Renal cortical epithelial cell (primary cell): ENCODE measurements at regions not wholly inside any gene's neighbourhood (a gene's known extent, or its start where the extent isn't known, plus 50 kb on each side); places are given as distances from the start of the nearest gene placed in this dataset.

ENCODE experiments used
- DNase-seq: peaks from one replicate; pipeline ENCODE4 v3.0.0-alpha.2; 2011; ENCODE audit warnings: low read depth

GRCh38 chr2:217037353-217037752, 177.5 kb upstream of the TNP1 start:
- no peak for DNase-seq

- DNase-seq, result no peak
Observed at GRCh38 chr2:217035967-217036366, 176.1 kb upstream of the TNP1 start.

GRCh38 chr2:217033186-217033585, 173.3 kb upstream of the TNP1 start:
- DNase-seq, result no peak

- DNase-seq, result no peak
Observed at GRCh38 chr2:217031445-217031844, 171.6 kb upstream of the TNP1 start.

GRCh38 chr2:217030081-217030480, 170.2 kb upstream of the TNP1 start:
- no peak for DNase-seq

GRCh38 chr2:217028128-217028527, 168.3 kb upstream of the TNP1 start:
- DNase-seq, result no peak

GRCh38 chr2:217027414-217027813, 167.6 kb upstream of the TNP1 start:
- peak; percentile 52 for DNase-seq

GRCh38 chr2:217026569-217026968, 166.7 kb upstream of the TNP1 start:
- DNase-seq, result no peak

- DNase-seq, result no peak
Observed at GRCh38 chr2:217026161-217026560, 166.3 kb upstream of the TNP1 start.

GRCh38 chr2:217023611-217024010, 163.7 kb upstream of the TNP1 start:
- DNase-seq, result no peak

GRCh38 chr2:217017456-217018252, 157.8 kb upstream of the TNP1 start:
- DNase-seq, result no peak

- no peak for DNase-seq
Observed at GRCh38 chr2:217016796-217017419, 157.0 kb upstream of the TNP1 start.

GRCh38 chr2:217014328-217015105, 154.7 kb upstream of the TNP1 start:
- DNase-seq, result no peak

GRCh38 chr2:217013926-217014325, 154.1 kb upstream of the TNP1 start:
- DNase-seq, result no peak

GRCh38 chr2:217011576-217011975, 151.7 kb upstream of the TNP1 start:
- no peak for DNase-seq

GRCh38 chr2:217010173-217010572, 150.3 kb upstream of the TNP1 start:
- no peak for DNase-seq

GRCh38 chr2:217008794-217009193, 148.9 kb upstream of the TNP1 start:
- no peak for DNase-seq

- no peak for DNase-seq
Observed at GRCh38 chr2:217006217-217006616, 146.4 kb upstream of the TNP1 start.

GRCh38 chr2:217004656-217005055, 144.8 kb upstream of the TNP1 start:
- DNase-seq, result no peak

- DNase-seq, result no peak
Observed at GRCh38 chr2:217001740-217002139, 141.9 kb upstream of the TNP1 start.

- no peak for DNase-seq
Observed at GRCh38 chr2:217000406-217000805, 140.5 kb upstream of the TNP1 start.

- no peak for DNase-seq
Observed at GRCh38 chr2:216996279-216996845, 136.5 kb upstream of the TNP1 start.
